Colonic mucosa (tissue), 4 donors: ENCODE measurements at regions not wholly inside any gene's neighbourhood (a gene's known extent, or its start where the extent isn't known, plus 50 kb on each side); places are given as distances from the start of the nearest gene placed in this dataset.

Experiments used
- DNase-seq: peaks from one replicate; pipeline ENCODE4 v3.0.0-alpha.2; 2020
- H3K27ac ChIP-seq: fragments of 200-600 bp; one replicate; pipeline ENCODE4 v1.8.0; 2021
- H3K27me3 ChIP-seq: fragments of 200-600 bp; one replicate; pipeline ENCODE4 v1.8.0; 2021
- H3K36me3 ChIP-seq: fragments of 200-600 bp; one replicate; pipeline ENCODE4 v1.8.0; 2021
- H3K4me1 ChIP-seq: fragments of 200-600 bp; one replicate; pipeline ENCODE4 v1.8.0; 2021; ENCODE audit warnings: mild to moderate bottlenecking
- H3K4me3 ChIP-seq: fragments of 200-600 bp; one replicate; pipeline ENCODE4 v1.8.0; 2021
- H3K9ac ChIP-seq, 2 donors: one replicate each; pipeline ENCODE4 v1.7.0; 2013; ENCODE audit warnings: control low read depth in 2 of 2, low read depth in 2 of 2, low read length in 2 of 2
- H3K9me3 ChIP-seq: fragments of 200-600 bp; one replicate; pipeline ENCODE4 v1.8.0; 2021
- CTCF ChIP-seq: fragments of 200-600 bp; IDR thresholded peaks from one replicate; pipeline ENCODE4 v1.8.0; 2022; ENCODE audit warnings: antibody characterized with exemption, mild to moderate bottlenecking
- intact Hi-C: fragments of 100-400 bp; cut with DNase I; formaldehyde crosslinking; loops from one replicate; pipeline ENCODE4 v1.14.1; 2022
- donor health status: healthy.
- donor health status: DM: no; HTN: no; CAD: no.
- donor health status: DM: no; HTN: no; CAD: no.

GRCh38 chr5:54804086-54804485 is 181.3 kb downstream of the ESM1 start:
- no peaks in the 10 kb centered on the region for H3K9me3 ChIP-seq
- no peak overlapping the region for H3K27ac ChIP-seq
- no peak for DNase-seq
- H3K4me3 ChIP-seq, result no peak overlapping the region
- TF ChIP-seq CTCF, result no peak
- intact Hi-C loops, result no loop called here
- H3K9ac ChIP-seq, result no peak overlapping the region
- no peaks in the 10 kb centered on the region for H3K36me3 ChIP-seq
- no peaks in the 10 kb centered on the region for H3K27me3 ChIP-seq
- no peaks in the 10 kb centered on the region for H3K4me1 ChIP-seq

- no peak for TF ChIP-seq CTCF
- Histone ChIP-seq H3K27me3 (no peaks in the 10 kb centered on the region), H3K4me3 (no peak overlapping the region), H3K9me3 (no peaks in the 10 kb centered on the region), H3K36me3 (no peaks in the 10 kb centered on the region), H3K9ac (no peak overlapping the region), H3K27ac (no peak overlapping the region), H3K4me1 (no peaks in the 10 kb centered on the region)
- intact Hi-C loops, result no loop called here
- no peak for DNase-seq
Measured at GRCh38 chr5:54803471-54804011, 181.9 kb downstream of the ESM1 start.

GRCh38 chr5:54799645-54800044 is 185.7 kb downstream of the ESM1 start:
- Histone ChIP-seq H3K27me3 (no peaks in the 10 kb centered on the region), H3K9ac (no peak overlapping the region), H3K4me1 (no peaks in the 10 kb centered on the region), H3K36me3 (no peaks in the 10 kb centered on the region), H3K4me3 (no peak overlapping the region), H3K27ac (no peak overlapping the region), H3K9me3 (no peaks in the 10 kb centered on the region)
- intact Hi-C loops, result no loop called here
- no peak for TF ChIP-seq CTCF
- no peak for DNase-seq

GRCh38 chr5:54795777-54796176 is 189.6 kb downstream of the ESM1 start:
- Histone ChIP-seq H3K9me3 (no peaks in the 10 kb centered on the region), H3K9ac (no peak overlapping the region), H3K4me1 (no peaks in the 10 kb centered on the region), H3K36me3 (no peaks in the 10 kb centered on the region), H3K27ac (no peak overlapping the region), H3K4me3 (no peak overlapping the region), H3K27me3 (no peaks in the 10 kb centered on the region)
- TF ChIP-seq CTCF, result no peak
- DNase-seq, result no peak
- intact Hi-C loops, result no loop called here

GRCh38 chr5:54795284-54795683 is 190.1 kb downstream of the ESM1 start:
- no peak for TF ChIP-seq CTCF

More at GRCh38 chr5:54795284-54795683, 190.1 kb downstream of the ESM1 start:
- no peaks in the 10 kb centered on the region for H3K9me3 ChIP-seq
- H3K36me3 ChIP-seq, result no peaks in the 10 kb centered on the region
- H3K9ac ChIP-seq, result no peak overlapping the region
- H3K27ac ChIP-seq, result no peak overlapping the region
- H3K4me3 ChIP-seq, result no peak overlapping the region
- no peak for DNase-seq
- no peaks in the 10 kb centered on the region for H3K4me1 ChIP-seq
- H3K27me3 ChIP-seq, result no peaks in the 10 kb centered on the region
- intact Hi-C loops, result no loop called here
